SJSA1 (cell line): ENCODE measurements at regions not wholly inside any gene's neighbourhood (a gene's known extent, or its start where the extent isn't known, plus 50 kb on each side); places are given as distances from the start of the nearest gene placed in this dataset.

ENCODE experiments used
- DNase-seq, 2 experiments: peaks; one replicate each; pipeline ENCODE4 v3.0.0-alpha.2; 2015 to 2020; ENCODE audit warnings: low spot score in 2 of 2, low read depth in 1 of 2
- H3K27ac ChIP-seq: fragments of 250-450 bp; sonication (Bioruptor Pico); 2 replicates; pipeline ENCODE4 v1.5.1; 2020; ENCODE audit warnings: mild to moderate bottlenecking, moderate library complexity
- H3K27me3 ChIP-seq: fragments of 250-450 bp; sonication (Bioruptor Pico); replicated peaks from 2 replicates; pipeline ENCODE4 v1.5.1; 2020; ENCODE audit warnings: mild to moderate bottlenecking, moderate library complexity
- H3K36me3 ChIP-seq: fragments of 250-450 bp; sonication (Bioruptor Pico); 2 replicates; pipeline ENCODE4 v1.5.1; 2020; ENCODE audit warnings: mild to moderate bottlenecking
- H3K4me1 ChIP-seq: fragments of 250-450 bp; sonication (Bioruptor Pico); replicated peaks from 2 replicates; pipeline ENCODE4 v1.6.1; 2021; ENCODE audit warnings: mild to moderate bottlenecking
- H3K4me3 ChIP-seq: fragments of 250-450 bp; sonication (Bioruptor Pico); 2 replicates; pipeline ENCODE4 v1.5.1; 2020; ENCODE audit warnings: mild to moderate bottlenecking
- H3K9me3 ChIP-seq: fragments of 250-450 bp; sonication (Bioruptor Pico); replicated peaks from 2 replicates; pipeline ENCODE4 v1.5.1; 2020; ENCODE audit warnings: mild to moderate bottlenecking

GRCh38 chr16:86138121-86139085 lies 239.4 kb downstream of the IRF8 start:
- Histone ChIP-seq H3K4me3 (no peak overlapping the region), H3K36me3 (no peaks in the 10 kb centered on the region), H3K27ac (peak overlapping the region; percentile 92), H3K9me3 (no peaks in the 10 kb centered on the region), H3K4me1 (peaks cover 79% of the 10 kb centered on the region), H3K27me3 (no peaks in the 10 kb centered on the region)
- DNase-seq, result peak; percentile 98 to 99

GRCh38 chr16:86142801-86143236 lies 243.9 kb downstream of the IRF8 start:
- Histone ChIP-seq H3K27me3 (no peaks in the 10 kb centered on the region), H3K4me3 (no peak overlapping the region), H3K9me3 (no peaks in the 10 kb centered on the region), H3K4me1 (peaks cover 53% of the 10 kb centered on the region), H3K36me3 (no peaks in the 10 kb centered on the region), H3K27ac (peak overlapping the region; percentile 44; the same call in 1 of the 2 replicates)
- DNase-seq, result peak; percentile 58 to 69

- no peak for DNase-seq
- no peaks in the 10 kb centered on the region for H3K9me3 ChIP-seq
- no peaks in the 10 kb centered on the region for H3K27me3 ChIP-seq
- peaks cover 48% of the 10 kb centered on the region for H3K4me1 ChIP-seq
- H3K4me3 ChIP-seq, result no peak overlapping the region
- no peaks in the 10 kb centered on the region for H3K36me3 ChIP-seq
- H3K27ac ChIP-seq, result no peak overlapping the region
These were observed 244.7 kb downstream of the IRF8 start for GRCh38 chr16:86143666-86144065.

GRCh38 chr16:86145669-86146068 lies 246.7 kb downstream of the IRF8 start:
- Histone ChIP-seq H3K27ac (no peak overlapping the region), H3K36me3 (no peaks in the 10 kb centered on the region), H3K27me3 (no peaks in the 10 kb centered on the region), H3K9me3 (no peaks in the 10 kb centered on the region), H3K4me3 (no peak overlapping the region), H3K4me1 (peaks cover 50% of the 10 kb centered on the region)
- DNase-seq, result no peak

GRCh38 chr16:86150641-86151238 lies 251.8 kb downstream of the IRF8 start:
- no peaks in the 10 kb centered on the region for H3K27me3 ChIP-seq
- peak overlapping the region; percentile 5 for H3K4me3 ChIP-seq
- no peaks in the 10 kb centered on the region for H3K9me3 ChIP-seq
- DNase-seq, result peak; percentile 98 to 99
- peaks cover 56% of the 10 kb centered on the region for H3K4me1 ChIP-seq
- peak overlapping the region; percentile 97 for H3K27ac ChIP-seq
- H3K36me3 ChIP-seq, result no peaks in the 10 kb centered on the region

- Histone ChIP-seq H3K27ac (peak overlapping the region; percentile 97), H3K27me3 (no peaks in the 10 kb centered on the region), H3K9me3 (no peaks in the 10 kb centered on the region), H3K4me1 (peaks cover 50% of the 10 kb centered on the region), H3K36me3 (no peaks in the 10 kb centered on the region), H3K4me3 (peak overlapping the region; percentile 5)
- peak; percentile 96 to 98 for DNase-seq
These were observed 252.4 kb downstream of the IRF8 start for GRCh38 chr16:86151239-86151851.

GRCh38 chr16:86156155-86156554 lies 257.2 kb downstream of the IRF8 start:
- DNase-seq, result no peak
- no peak overlapping the region for H3K4me3 ChIP-seq
- peaks cover 34% of the 10 kb centered on the region for H3K4me1 ChIP-seq
- H3K9me3 ChIP-seq, result no peaks in the 10 kb centered on the region
- no peak overlapping the region for H3K27ac ChIP-seq
- H3K36me3 ChIP-seq, result no peaks in the 10 kb centered on the region
- no peaks in the 10 kb centered on the region for H3K27me3 ChIP-seq

GRCh38 chr16:86157616-86158247 lies 258.8 kb downstream of the IRF8 start:
- Histone ChIP-seq H3K27ac (peak overlapping the region; percentile 58; the same call in 1 of the 2 replicates), H3K4me1 (peaks cover 21% of the 10 kb centered on the region), H3K4me3 (no peak overlapping the region), H3K9me3 (no peaks in the 10 kb centered on the region), H3K27me3 (no peaks in the 10 kb centered on the region), H3K36me3 (no peaks in the 10 kb centered on the region)
- no peak for DNase-seq

GRCh38 chr16:86158688-86159360 lies 259.9 kb downstream of the IRF8 start:
- H3K27me3 ChIP-seq, result no peaks in the 10 kb centered on the region
- H3K36me3 ChIP-seq, result no peaks in the 10 kb centered on the region
- no peaks in the 10 kb centered on the region for H3K9me3 ChIP-seq
- peak overlapping the region; percentile 58 for H3K27ac ChIP-seq
- H3K4me1 ChIP-seq, result peaks cover 14% of the 10 kb centered on the region
- peak in 1 of 2 experiments; percentile 68 for DNase-seq
- no peak overlapping the region for H3K4me3 ChIP-seq

GRCh38 chr16:86165479-86165878 lies 266.5 kb downstream of the IRF8 start:
- H3K27ac ChIP-seq, result no peak overlapping the region
- 0 out of 2 replicates have a peak, but pooled peaks cover 3% of the 10 kb centered on the region for H3K4me1 ChIP-seq
- H3K4me3 ChIP-seq, result no peak overlapping the region
- H3K27me3 ChIP-seq, result no peaks in the 10 kb centered on the region
- H3K9me3 ChIP-seq, result no peaks in the 10 kb centered on the region; the same call in 1 of the 2 replicates
- no peak for DNase-seq
- no peaks in the 10 kb centered on the region for H3K36me3 ChIP-seq

- DNase-seq, result no peak
- H3K27me3 ChIP-seq, result no peaks in the 10 kb centered on the region
- no peak overlapping the region for H3K4me3 ChIP-seq
- H3K27ac ChIP-seq, result no peak overlapping the region
- H3K4me1 ChIP-seq, result peaks cover 7% of the 10 kb centered on the region; the same call in 1 of the 2 replicates
- no peaks in the 10 kb centered on the region for H3K36me3 ChIP-seq
- H3K9me3 ChIP-seq, result no peaks in the 10 kb centered on the region; the same call in 1 of the 2 replicates
These were observed 267.5 kb downstream of the IRF8 start for GRCh38 chr16:86166414-86166813.

- Histone ChIP-seq H3K4me3 (no peak overlapping the region), H3K36me3 (no peaks in the 10 kb centered on the region)
- no peak for DNase-seq
These were observed 268.1 kb downstream of the IRF8 start for GRCh38 chr16:86167061-86167460.

GRCh38 chr16:86170720-86171119 lies 271.8 kb downstream of the IRF8 start:
- Histone ChIP-seq H3K4me1 (peaks cover 4% of the 10 kb centered on the region; the same call in 1 of the 2 replicates), H3K9me3 (no peaks in the 10 kb centered on the region; the same call in 1 of the 2 replicates), H3K27ac (no peak overlapping the region), H3K36me3 (no peaks in the 10 kb centered on the region), H3K27me3 (no peaks in the 10 kb centered on the region), H3K4me3 (no peak overlapping the region)
- DNase-seq, result no peak

More at GRCh38 chr16:86167061-86167460, 268.1 kb downstream of the IRF8 start:
- H3K27ac ChIP-seq, result no peak overlapping the region
- H3K4me1 ChIP-seq, result peaks cover 7% of the 10 kb centered on the region; the same call in 1 of the 2 replicates
- H3K9me3 ChIP-seq, result no peaks in the 10 kb centered on the region; the same call in 1 of the 2 replicates
- H3K27me3 ChIP-seq, result no peaks in the 10 kb centered on the region
